DOHH2 (cell line): ENCODE measurements at regions not wholly inside any gene's neighbourhood (a gene's known extent, or its start where the extent isn't known, plus 50 kb on each side); places are given as distances from the start of the nearest gene placed in this dataset.
"Not testable (repeated sequence)": the region's sequence is repeated elsewhere in the genome, so short reads cannot be mapped to it uniquely, and the experiment has no call there.

ENCODE experiments used
- CTCF ChIP-seq: fragments of 200-600 bp; sonication (generic); IDR thresholded peaks from one replicate; pipeline ENCODE4 v1.5.1; 2014; ENCODE audit warnings: antibody characterized with exemption, mild to moderate bottlenecking, low read depth, low read length; ENCODE audit not compliant: poor library complexity, severe bottlenecking
- EZH2phosphoT487 ChIP-seq: fragments of 200-600 bp; sonication (generic); IDR thresholded peaks from 2 replicates; pipeline ENCODE4 v1.6.1; 2017; ENCODE audit warnings: borderline replicate concordance, mild to moderate bottlenecking, antibody characterized with exemption, low read length, moderate library complexity, mixed read lengths

- not testable (repeated sequence) for TF ChIP-seq CTCF, EZH2phosphoT487
Observed at GRCh38 chr12:9425429-9425828, 182.3 kb downstream of the KLRB1 start.
